OCI-LY7 (cell line): ENCODE measurements at regions not wholly inside any gene's neighbourhood (a gene's known extent, or its start where the extent isn't known, plus 50 kb on each side); places are given as distances from the start of the nearest gene placed in this dataset.

Source experiments
- EZH2phosphoT487 ChIP-seq: fragments of 200-600 bp; sonication (generic); IDR thresholded peaks from 2 replicates; pipeline ENCODE4 v1.6.1; 2018; ENCODE audit warnings: low read depth, borderline replicate concordance, mild to moderate bottlenecking, mixed run types, antibody characterized with exemption, low read length, moderate library complexity, mixed read lengths
- TF ChIP-seq, protein P1 (sequence below): fragments of 200-600 bp; sonication (generic); conservative IDR thresholded peaks from 2 replicates; pipeline ENCODE4 v1.5.1; 2014; ENCODE audit warnings: mild to moderate bottlenecking, antibody characterized with exemption, low read length, moderate library complexity, mixed read lengths

- TF ChIP-seq, protein P1, sequence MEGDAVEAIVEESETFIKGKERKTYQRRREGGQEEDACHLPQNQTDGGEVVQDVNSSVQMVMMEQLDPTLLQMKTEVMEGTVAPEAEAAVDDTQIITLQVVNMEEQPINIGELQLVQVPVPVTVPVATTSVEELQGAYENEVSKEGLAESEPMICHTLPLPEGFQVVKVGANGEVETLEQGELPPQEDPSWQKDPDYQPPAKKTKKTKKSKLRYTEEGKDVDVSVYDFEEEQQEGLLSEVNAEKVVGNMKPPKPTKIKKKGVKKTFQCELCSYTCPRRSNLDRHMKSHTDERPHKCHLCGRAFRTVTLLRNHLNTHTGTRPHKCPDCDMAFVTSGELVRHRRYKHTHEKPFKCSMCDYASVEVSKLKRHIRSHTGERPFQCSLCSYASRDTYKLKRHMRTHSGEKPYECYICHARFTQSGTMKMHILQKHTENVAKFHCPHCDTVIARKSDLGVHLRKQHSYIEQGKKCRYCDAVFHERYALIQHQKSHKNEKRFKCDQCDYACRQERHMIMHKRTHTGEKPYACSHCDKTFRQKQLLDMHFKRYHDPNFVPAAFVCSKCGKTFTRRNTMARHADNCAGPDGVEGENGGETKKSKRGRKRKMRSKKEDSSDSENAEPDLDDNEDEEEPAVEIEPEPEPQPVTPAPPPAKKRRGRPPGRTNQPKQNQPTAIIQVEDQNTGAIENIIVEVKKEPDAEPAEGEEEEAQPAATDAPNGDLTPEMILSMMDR, result no peak
- TF ChIP-seq EZH2phosphoT487, result no peak
Observed at GRCh38 chr14:70239802-70240201, 51.1 kb upstream of the SLC8A3 start.
